GM12874 (cell line): ENCODE measurements at regions not wholly inside any gene's neighbourhood (a gene's known extent, or its start where the extent isn't known, plus 50 kb on each side); places are given as distances from the start of the nearest gene placed in this dataset.
A peak's percentile ranks its signal among the peaks of the same experiment; 100 is the strongest.

ENCODE experiments used
- CTCF ChIP-seq: IDR thresholded peaks from 2 replicates; pipeline ENCODE4 v1.5.1; 2011; ENCODE audit warnings: low read depth, mild to moderate bottlenecking, control low read depth, low read length, moderate library complexity; ENCODE audit not compliant: insufficient read depth

GRCh38 chr2:152942940-152943440 is 224.6 kb downstream of the ARL6IP6 start:
- no peak for TF ChIP-seq CTCF

- no peak for TF ChIP-seq CTCF
These were observed 212.1 kb downstream of the ARL6IP6 start for GRCh38 chr2:152930501-152930900.

GRCh38 chr2:152929628-152930027 is 211.2 kb downstream of the ARL6IP6 start:
- no peak for TF ChIP-seq CTCF

GRCh38 chr2:152925547-152926448 is 207.4 kb downstream of the ARL6IP6 start:
- peak; percentile 80 for TF ChIP-seq CTCF

GRCh38 chr2:152924722-152925121 is 206.3 kb downstream of the ARL6IP6 start:
- no peak for TF ChIP-seq CTCF

- no peak for TF ChIP-seq CTCF
These were observed 205.8 kb downstream of the ARL6IP6 start for GRCh38 chr2:152924219-152924618.

- TF ChIP-seq CTCF, result no peak
These were observed 202.4 kb downstream of the ARL6IP6 start for GRCh38 chr2:152920846-152921245.
